Kasumi-1 (cell line): ENCODE measurements at regions not wholly inside any gene's neighbourhood (a gene's known extent, or its start where the extent isn't known, plus 50 kb on each side); places are given as distances from the start of the nearest gene placed in this dataset.
"Not testable (repeated sequence)": the region's sequence is repeated elsewhere in the genome, so short reads cannot be mapped to it uniquely, and the experiment has no call there.

Experiments used
- DNase-seq, 2 experiments: peaks; one replicate each; lab custom pipeline; 2025; lab: John Stamatoyannopoulos, UW

GRCh38 chr2:41167014-41167413 lies 715.1 kb upstream of the SLC8A1 start:
- DNase-seq, result no peak

- DNase-seq, result no peak
These were observed 717.9 kb upstream of the SLC8A1 start for GRCh38 chr2:41169744-41170143.

GRCh38 chr2:41170589-41170988 lies 718.7 kb upstream of the SLC8A1 start:
- DNase-seq, result no peak

- DNase-seq, result peak; percentile 55 to 74
These were observed 728.5 kb upstream of the SLC8A1 start for GRCh38 chr2:41180387-41180786.

- no peak for DNase-seq
These were observed 731.1 kb upstream of the SLC8A1 start for GRCh38 chr2:41182961-41183360.

GRCh38 chr2:41187376-41188122 lies 735.7 kb upstream of the SLC8A1 start:
- DNase-seq, result no peak

- DNase-seq, result no peak
These were observed 742.3 kb upstream of the SLC8A1 start for GRCh38 chr2:41194230-41194629.

GRCh38 chr2:41197781-41198180 lies 745.9 kb upstream of the SLC8A1 start:
- peak; percentile 2 to 20 for DNase-seq

- no peak for DNase-seq
These were observed 747.4 kb upstream of the SLC8A1 start for GRCh38 chr2:41199334-41199733.

GRCh38 chr2:41204315-41204714 lies 752.4 kb upstream of the SLC8A1 start:
- no peak for DNase-seq

GRCh38 chr2:41206004-41206403 lies 754.1 kb upstream of the SLC8A1 start:
- no peak for DNase-seq

GRCh38 chr2:41207578-41207977 lies 755.7 kb upstream of the SLC8A1 start:
- no peak for DNase-seq

GRCh38 chr2:41210030-41210429 lies 758.1 kb upstream of the SLC8A1 start:
- DNase-seq, result not testable (repeated sequence)

GRCh38 chr2:41216978-41217377 lies 765.1 kb upstream of the SLC8A1 start:
- no peak for DNase-seq

GRCh38 chr2:41222593-41222992 lies 770.7 kb upstream of the SLC8A1 start:
- no peak for DNase-seq

GRCh38 chr2:41234093-41234492 lies 782.2 kb upstream of the SLC8A1 start:
- DNase-seq, result no peak

GRCh38 chr2:41241325-41242000 lies 789.6 kb upstream of the SLC8A1 start:
- DNase-seq, result no peak

- no peak for DNase-seq
These were observed 790.1 kb upstream of the SLC8A1 start for GRCh38 chr2:41242001-41242331.

GRCh38 chr2:41267929-41268659 lies 779.7 kb upstream of the PKDCC start:
- DNase-seq, result no peak

GRCh38 chr2:41283079-41283775 lies 764.6 kb upstream of the PKDCC start:
- DNase-seq, result no peak

GRCh38 chr2:41293491-41293890 lies 754.3 kb upstream of the PKDCC start:
- DNase-seq, result no peak

GRCh38 chr2:41294331-41294730 lies 753.5 kb upstream of the PKDCC start:
- DNase-seq, result no peak

- no peak for DNase-seq
These were observed 734.7 kb upstream of the PKDCC start for GRCh38 chr2:41313082-41313481.
